ENCODE measurements at regions not wholly inside any gene's neighbourhood (a gene's known extent, or its start where the extent isn't known, plus 50 kb on each side); places are given as distances from the start of the nearest gene placed in this dataset.

DNA sequence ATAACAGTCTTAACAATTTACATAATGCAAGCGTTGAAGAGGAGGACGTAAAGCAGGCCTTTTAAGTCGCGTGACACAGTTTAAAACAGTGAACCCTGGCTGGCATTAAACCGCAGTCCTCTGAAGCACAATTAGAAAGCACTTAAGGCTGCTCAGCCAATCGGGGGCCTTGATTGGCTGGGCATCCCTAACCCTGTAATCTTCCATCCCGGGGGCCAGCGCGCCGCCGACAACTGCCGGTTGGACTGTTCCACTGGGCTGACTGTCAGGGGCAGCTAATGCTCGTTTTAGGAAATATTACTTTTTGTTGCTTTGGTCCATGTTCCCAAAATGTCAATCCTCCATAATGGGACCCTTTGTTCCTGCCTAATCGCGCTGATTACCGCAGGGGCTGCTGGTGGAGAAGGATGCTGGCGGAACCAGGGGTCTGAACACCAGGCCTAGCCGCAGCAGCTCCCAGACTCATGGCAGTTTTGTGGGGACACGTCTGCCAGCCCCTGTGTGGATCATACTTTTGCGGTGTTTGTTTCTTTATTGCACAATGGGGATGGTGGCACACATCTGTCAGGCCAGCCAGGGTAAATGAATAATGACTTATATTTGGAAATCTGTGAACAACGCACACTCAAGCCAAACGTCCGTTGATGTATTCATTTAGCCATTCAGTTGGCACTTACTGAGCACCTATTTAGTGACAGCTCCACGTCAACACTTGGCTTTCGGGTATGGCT, 127.1 kb upstream of the SPACA7 start:
- Histone ChIP-seq H3K27ac (ENCODE audit: insufficient read depth, low read depth, low read length) (no peak overlapping the region), H3K79me2 (ENCODE audit: control insufficient read depth, insufficient read depth, low read length) (no peaks in the 10 kb centered on the region), H3K27me3 (ENCODE audit: control insufficient read depth in 2 of 2, insufficient read depth in 2 of 2, low read length in 2 of 2) (no peaks in the 10 kb centered on the region), H3K9me1 (replicated peaks; ENCODE audit: control insufficient read depth, extremely low read depth, insufficient read depth, low read length) (no peaks in the 10 kb centered on the region), H3K9ac (replicated peaks; ENCODE audit: extremely low read depth, insufficient read depth, low read length) (no peak overlapping the region), H3K4me1 (ENCODE audit: control insufficient read depth, extremely low read depth, insufficient read depth, low read length) (no peaks in the 10 kb centered on the region), H3K4me3 (replicated peaks in 1 of 3; ENCODE audit: insufficient read depth in 1 of 3, low read depth in 1 of 3, low read length in 3 of 3) (no peak overlapping the region), H2AFZ (ENCODE audit: low read depth, low read length) (no peak overlapping the region), H3K36me3 (ENCODE audit: control insufficient read depth in 2 of 2, extremely low read depth in 1 of 2, insufficient read depth in 2 of 2, low read length in 2 of 2) (no peaks in the 10 kb centered on the region), H3K4me2 (ENCODE audit: insufficient read depth, low read length) (no peak overlapping the region), H3K9me3 (replicated peaks; ENCODE audit: control insufficient read depth, insufficient read depth, low read length) (no peaks in the 10 kb centered on the region), H4K20me1 (replicated peaks; ENCODE audit: control insufficient read depth, extremely low read depth, insufficient read depth, low read length) (no peaks in the 10 kb centered on the region)
- FAIRE-seq = no peak
- TF ChIP-seq, protein P1, sequence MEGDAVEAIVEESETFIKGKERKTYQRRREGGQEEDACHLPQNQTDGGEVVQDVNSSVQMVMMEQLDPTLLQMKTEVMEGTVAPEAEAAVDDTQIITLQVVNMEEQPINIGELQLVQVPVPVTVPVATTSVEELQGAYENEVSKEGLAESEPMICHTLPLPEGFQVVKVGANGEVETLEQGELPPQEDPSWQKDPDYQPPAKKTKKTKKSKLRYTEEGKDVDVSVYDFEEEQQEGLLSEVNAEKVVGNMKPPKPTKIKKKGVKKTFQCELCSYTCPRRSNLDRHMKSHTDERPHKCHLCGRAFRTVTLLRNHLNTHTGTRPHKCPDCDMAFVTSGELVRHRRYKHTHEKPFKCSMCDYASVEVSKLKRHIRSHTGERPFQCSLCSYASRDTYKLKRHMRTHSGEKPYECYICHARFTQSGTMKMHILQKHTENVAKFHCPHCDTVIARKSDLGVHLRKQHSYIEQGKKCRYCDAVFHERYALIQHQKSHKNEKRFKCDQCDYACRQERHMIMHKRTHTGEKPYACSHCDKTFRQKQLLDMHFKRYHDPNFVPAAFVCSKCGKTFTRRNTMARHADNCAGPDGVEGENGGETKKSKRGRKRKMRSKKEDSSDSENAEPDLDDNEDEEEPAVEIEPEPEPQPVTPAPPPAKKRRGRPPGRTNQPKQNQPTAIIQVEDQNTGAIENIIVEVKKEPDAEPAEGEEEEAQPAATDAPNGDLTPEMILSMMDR (IDR thresholded peaks at IDR 0.05; ENCODE audit: extremely low read depth in 1 of 2, insufficient read depth in 1 of 2, low read depth in 1 of 2, low read length in 2 of 2) = no peak
- TF ChIP-seq FOS (IDR thresholded peaks at IDR 0.05; ENCODE audit: borderline replicate concordance, insufficient read depth, low read length) (no peak), POLR2AphosphoS5 (IDR thresholded peaks at IDR 0.05; ENCODE audit: insufficient read depth, low read depth, low read length) (no peak), POLR2A (IDR thresholded peaks at IDR 0.05; ENCODE audit: low read depth, low read length) (no peak), JUN (IDR thresholded peaks at IDR 0.05; ENCODE audit: borderline replicate concordance, insufficient read depth, insufficient read length, low read depth) (no peak), GATA2 (IDR thresholded peaks at IDR 0.05; ENCODE audit: insufficient read depth, insufficient read length, low read depth, low read length) (no peak), EZH2 (IDR thresholded peaks at IDR 0.05; ENCODE audit: borderline replicate concordance, low read depth, low read length, severe bottlenecking) (no peak), MYC (IDR thresholded peaks at IDR 0.05; ENCODE audit: low read depth, low read length) (no peak)
- TF ChIP-seq, protein P2, sequence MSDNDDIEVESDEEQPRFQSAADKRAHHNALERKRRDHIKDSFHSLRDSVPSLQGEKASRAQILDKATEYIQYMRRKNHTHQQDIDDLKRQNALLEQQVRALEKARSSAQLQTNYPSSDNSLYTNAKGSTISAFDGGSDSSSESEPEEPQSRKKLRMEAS (IDR thresholded peaks at IDR 0.05; ENCODE audit: insufficient read depth, insufficient read length) = no peak
- DNase-seq (ENCODE audit: low read depth, low spot score) = no peak
- intact Hi-C loops (cut with micrococcal nuclease) = no loop called here
- dilution Hi-C loops (cut with MboI; ENCODE audit: extremely low pct_ligation_motif_present, low sequenced_read_pairs) = no loop called here
- POLR2A ChIA-PET = no interaction called here
- CTCF ChIA-PET = no interaction called here
- no TSS peak for BruUV-seq (replicated peaks)
